Activated CD8-positive, alpha-beta memory T cell treated with anti-CD3 and anti-CD28 coated beads, Interleukin-2, amount 50 U/mL, for 24 hours (primary cell): ENCODE measurements at regions not wholly inside any gene's neighbourhood (a gene's known extent, or its start where the extent isn't known, plus 50 kb on each side); places are given as distances from the start of the nearest gene placed in this dataset.
"Not testable (repeated sequence)": the region's sequence is repeated elsewhere in the genome, so short reads cannot be mapped to it uniquely, and the experiment has no call there.

Source experiments
- DNase-seq: peaks from one replicate; pipeline ENCODE4 v3.0.0-alpha.2; 2020; ENCODE audit errors: extremely low read depth

GRCh38 chr12:9543341-9543740 lies 64.4 kb downstream of the KLRB1 start:
- DNase-seq: not testable (repeated sequence)

GRCh38 chr12:9542827-9543226 lies 64.9 kb downstream of the KLRB1 start:
- not testable (repeated sequence) for DNase-seq

- not testable (repeated sequence) for DNase-seq
Observed at GRCh38 chr12:9515925-9516324, 91.8 kb downstream of the KLRB1 start.

GRCh38 chr12:9512695-9513094 lies 95.0 kb downstream of the KLRB1 start:
- not testable (repeated sequence) for DNase-seq

GRCh38 chr12:9510392-9511011 lies 97.2 kb downstream of the KLRB1 start:
- DNase-seq: not testable (repeated sequence)

GRCh38 chr12:9509464-9510161 lies 98.1 kb downstream of the KLRB1 start:
- DNase-seq: no peak

GRCh38 chr12:9506746-9507145 lies 101.0 kb downstream of the KLRB1 start:
- DNase-seq: no peak

GRCh38 chr12:9503384-9503783 lies 104.3 kb downstream of the KLRB1 start:
- not testable (repeated sequence) for DNase-seq

- DNase-seq: not testable (repeated sequence)
Observed at GRCh38 chr12:9502845-9503244, 104.9 kb downstream of the KLRB1 start.

GRCh38 chr12:9493325-9493724 lies 114.4 kb downstream of the KLRB1 start:
- not testable (repeated sequence) for DNase-seq

- DNase-seq: not testable (repeated sequence)
Observed at GRCh38 chr12:9481289-9481688, 126.4 kb downstream of the KLRB1 start.

- not testable (repeated sequence) for DNase-seq
Observed at GRCh38 chr12:9474197-9474596, 133.5 kb downstream of the KLRB1 start.

GRCh38 chr12:9473638-9474037 lies 134.1 kb downstream of the KLRB1 start:
- DNase-seq: not testable (repeated sequence)

- not testable (repeated sequence) for DNase-seq
Observed at GRCh38 chr12:9471501-9471900, 136.2 kb downstream of the KLRB1 start.

- DNase-seq: not testable (repeated sequence)
Observed at GRCh38 chr12:9470367-9470766, 137.3 kb downstream of the KLRB1 start.

- not testable (repeated sequence) for DNase-seq
Observed at GRCh38 chr12:9469956-9470355, 137.8 kb downstream of the KLRB1 start.

- DNase-seq: not testable (repeated sequence)
Observed at GRCh38 chr12:9469463-9469862, 138.3 kb downstream of the KLRB1 start.

GRCh38 chr12:9468998-9469397 lies 138.7 kb downstream of the KLRB1 start:
- DNase-seq: not testable (repeated sequence)

- DNase-seq: not testable (repeated sequence)
Observed at GRCh38 chr12:9468144-9468543, 139.6 kb downstream of the KLRB1 start.

- no peak for DNase-seq
Observed at GRCh38 chr12:9464408-9464807, 143.3 kb downstream of the KLRB1 start.

GRCh38 chr12:9455516-9455915 lies 152.2 kb downstream of the KLRB1 start:
- not testable (repeated sequence) for DNase-seq

- not testable (repeated sequence) for DNase-seq
Observed at GRCh38 chr12:9454021-9454420, 153.7 kb downstream of the KLRB1 start.

GRCh38 chr12:9450127-9450567 lies 157.6 kb downstream of the KLRB1 start:
- DNase-seq: not testable (repeated sequence)
